ENCODE measurements at regions not wholly inside any gene's neighbourhood (a gene's known extent, or its start where the extent isn't known, plus 50 kb on each side); places are given as distances from the start of the nearest gene placed in this dataset.
"Not testable (repeated sequence)": the region's sequence is repeated elsewhere in the genome, so short reads cannot be mapped to it uniquely, and the experiment has no call there.

DNA sequence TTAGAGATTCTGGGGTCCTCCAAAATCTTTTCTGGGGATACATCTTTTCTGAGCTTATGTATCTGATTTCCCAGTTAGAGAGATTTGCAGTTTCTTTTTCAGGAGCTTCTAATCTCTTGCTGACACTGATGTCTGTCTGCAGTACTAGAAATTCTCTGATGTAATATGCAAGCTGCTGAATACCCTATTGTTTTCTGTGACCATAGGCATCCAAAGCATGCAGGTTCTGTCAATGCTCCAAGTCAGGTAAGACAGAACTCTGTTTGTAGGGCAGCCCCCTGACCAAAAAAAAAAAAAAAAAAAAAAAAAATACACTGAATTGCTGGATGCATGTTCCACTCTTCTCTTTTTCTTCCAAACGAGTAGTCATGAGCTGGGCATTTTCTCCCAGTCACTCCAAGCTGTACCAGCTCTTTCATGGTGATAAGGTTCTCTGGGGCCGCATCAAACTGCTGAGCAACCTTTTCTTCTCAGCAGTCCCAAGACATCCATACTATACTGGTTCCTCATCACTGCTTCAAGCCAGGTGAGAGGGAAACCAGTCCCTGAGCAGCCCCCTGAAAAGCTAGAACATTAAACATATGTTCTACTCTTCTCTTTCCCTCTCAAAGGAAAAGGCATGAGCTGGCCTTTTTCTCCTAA, 354.9 kb upstream of the ANKRD20A1 start:
- DNase-seq; H3K27me3 ChIP-seq; H3K4me3 ChIP-seq; H3K36me3 ChIP-seq (replicated peaks in 1 of 2; ENCODE audit: insufficient read depth in 1 of 2, low read depth in 2 of 2); H3K4me1 ChIP-seq; H3K9me3 ChIP-seq; H3K27ac ChIP-seq; intact Hi-C loops (cut with DNase I): not testable (repeated sequence)
- no CpG with 5 or more reads among the region's 2 CpGs for WGBS, 2 donors
- peak; percentile 81 for ATAC-seq

GRCh38 chr9:67492028-67492427, 366.7 kb upstream of the ANKRD20A1 start:
- H3K27ac ChIP-seq; intact Hi-C loops (cut with DNase I); H3K4me3 ChIP-seq; DNase-seq; H3K9me3 ChIP-seq; H3K36me3 ChIP-seq (replicated peaks in 1 of 2; ENCODE audit: insufficient read depth in 1 of 2, low read depth in 2 of 2); ATAC-seq; H3K27me3 ChIP-seq; H3K4me1 ChIP-seq: not testable (repeated sequence)

DNA sequence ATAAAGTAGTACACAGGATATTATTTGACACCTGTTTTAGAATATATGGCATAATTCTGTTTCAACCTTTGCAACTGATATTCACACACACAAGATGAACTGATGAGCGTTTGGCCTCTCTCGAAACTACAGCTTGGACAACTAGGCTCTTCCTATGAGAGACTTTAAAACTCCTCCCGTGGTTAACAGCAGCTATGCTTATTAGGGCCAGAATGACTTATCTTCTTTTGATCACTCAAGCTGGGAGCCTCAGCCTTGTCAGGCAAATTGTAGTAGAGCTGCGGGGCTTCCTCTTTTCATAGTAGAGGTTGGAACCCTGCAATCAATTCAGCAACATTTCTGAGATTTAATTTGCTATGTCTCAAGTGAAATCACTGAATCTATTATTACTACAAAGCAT, 381.3 kb upstream of the ANKRD20A1 start:
- intact Hi-C loops (cut with DNase I); H3K36me3 ChIP-seq (replicated peaks in 1 of 2; ENCODE audit: insufficient read depth in 1 of 2, low read depth in 2 of 2); DNase-seq; H3K9me3 ChIP-seq; H3K27me3 ChIP-seq; H3K4me1 ChIP-seq; ATAC-seq; H3K4me3 ChIP-seq; H3K27ac ChIP-seq: not testable (repeated sequence)
- 60% methylated on average over 1 of the region's 4 CpGs; no CpG with 5 or more reads in 1 of the 2 donors for WGBS, 2 donors

GRCh38 chr9:67470739-67471138, 388.0 kb upstream of the ANKRD20A1 start:
- H3K27ac ChIP-seq; H3K4me1 ChIP-seq; ATAC-seq; H3K36me3 ChIP-seq (replicated peaks in 1 of 2; ENCODE audit: insufficient read depth in 1 of 2, low read depth in 2 of 2); H3K27me3 ChIP-seq; DNase-seq; H3K9me3 ChIP-seq; H3K4me3 ChIP-seq; intact Hi-C loops (cut with DNase I): not testable (repeated sequence)
- WGBS, 2 donors, result no CpG with 5 or more reads among the region's 5 CpGs

DNA sequence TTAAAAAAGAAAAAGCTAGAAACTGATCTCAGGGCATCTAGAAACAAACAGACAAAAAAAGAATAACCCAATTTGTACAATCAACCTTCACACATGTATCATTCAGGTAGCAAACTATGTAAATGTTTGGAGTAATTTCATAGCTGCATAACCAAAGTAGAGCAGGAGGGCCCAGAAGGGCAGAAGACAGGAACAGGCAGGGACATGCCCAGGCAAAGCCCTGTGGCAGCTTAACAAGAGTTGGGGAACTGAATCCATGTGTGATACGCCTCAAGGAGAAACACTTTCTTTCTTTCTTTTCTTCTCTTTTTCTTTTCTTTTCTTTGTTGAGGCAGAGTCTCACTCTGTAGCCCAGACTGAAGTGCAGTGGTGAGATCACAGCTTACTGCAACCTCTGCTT, 390.4 kb upstream of the ANKRD20A1 start:
- H3K4me1 ChIP-seq; H3K4me3 ChIP-seq; H3K36me3 ChIP-seq (replicated peaks in 1 of 2; ENCODE audit: insufficient read depth in 1 of 2, low read depth in 2 of 2); DNase-seq; H3K27me3 ChIP-seq; H3K27ac ChIP-seq; intact Hi-C loops (cut with DNase I); H3K9me3 ChIP-seq; ATAC-seq: not testable (repeated sequence)
- whole genome bisulfite sequencing, 2 donors, result no CpG with 5 or more reads among the region's 1 CpG

DNA sequence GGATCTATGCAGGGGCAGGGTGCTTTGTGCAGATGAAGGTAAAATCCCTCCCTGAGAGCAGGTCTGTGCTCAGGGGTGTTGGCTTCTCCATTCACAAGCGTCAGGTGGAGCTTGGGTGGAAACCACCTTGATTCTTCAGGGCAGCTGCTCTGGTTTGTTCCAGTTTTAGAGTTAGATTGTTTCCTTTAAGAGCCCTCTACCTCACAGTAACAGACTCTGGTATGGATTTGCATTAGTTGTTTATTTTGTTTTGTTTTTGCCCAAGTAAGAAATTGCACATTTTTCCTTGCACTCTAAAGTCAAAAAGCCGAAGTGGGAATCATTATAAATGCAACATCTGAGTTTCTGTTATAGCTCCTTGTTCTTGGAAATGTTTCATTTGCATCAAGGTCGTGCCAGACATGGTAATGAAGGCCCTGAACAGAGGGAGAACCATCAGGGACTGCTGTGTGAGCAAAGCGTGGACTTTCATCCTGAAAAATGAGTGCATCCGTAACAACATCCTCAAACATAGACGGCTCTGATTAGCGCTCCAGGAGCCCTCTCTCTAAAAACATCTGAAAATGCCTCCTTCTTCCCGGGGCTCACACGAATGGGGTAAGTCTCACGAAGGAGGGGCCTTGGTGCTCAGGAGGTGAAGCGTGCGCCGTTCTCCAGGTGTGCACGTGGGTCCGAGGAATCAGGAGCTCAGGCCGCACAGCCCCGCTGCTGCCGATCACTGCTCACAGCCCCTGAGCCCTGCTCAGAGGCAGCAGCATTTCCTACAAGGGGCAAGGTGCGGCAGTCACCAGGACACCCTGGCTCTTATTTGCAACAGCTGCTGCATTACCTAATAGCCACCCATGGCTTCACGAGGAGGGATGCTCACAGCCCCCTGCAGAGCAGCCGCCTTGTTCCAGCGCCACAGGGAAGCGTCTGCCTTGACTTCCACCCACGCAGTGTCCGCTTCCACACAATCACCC, 396.7 kb upstream of the ANKRD20A1 start:
- H3K27ac ChIP-seq; H3K4me1 ChIP-seq; H3K4me3 ChIP-seq; H3K27me3 ChIP-seq; DNase-seq; H3K9me3 ChIP-seq; H3K36me3 ChIP-seq (replicated peaks in 1 of 2; ENCODE audit: insufficient read depth in 1 of 2, low read depth in 2 of 2); intact Hi-C loops (cut with DNase I); ATAC-seq: not testable (repeated sequence)
- no CpG with 5 or more reads among the region's 25 CpGs for WGBS, 2 donors

DNA sequence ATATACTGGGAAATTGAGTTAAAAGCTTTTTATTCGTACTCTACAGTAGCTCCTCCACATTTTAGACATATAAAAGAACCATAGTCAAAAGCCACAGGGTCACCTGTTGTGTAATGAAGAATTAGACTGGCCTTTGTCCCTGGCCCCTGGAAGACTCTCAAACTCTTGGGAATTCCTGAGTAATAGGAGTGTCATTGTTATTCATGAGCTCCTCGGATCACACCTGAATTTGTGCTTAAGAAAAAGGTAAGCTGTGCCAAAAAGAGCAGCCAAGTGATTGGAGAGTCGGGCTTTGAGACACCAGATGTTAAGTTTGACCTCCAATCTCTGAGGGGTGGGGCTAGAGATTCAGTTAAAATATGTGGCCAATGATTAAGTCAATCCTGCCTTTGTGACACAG, 405.8 kb upstream of the ANKRD20A1 start:
- WGBS, 2 donors, result no CpG with 5 or more reads among the region's 3 CpGs
- DNase-seq; H3K9me3 ChIP-seq; H3K4me3 ChIP-seq; H3K27me3 ChIP-seq; intact Hi-C loops (cut with DNase I); ATAC-seq; H3K36me3 ChIP-seq (replicated peaks in 1 of 2; ENCODE audit: insufficient read depth in 1 of 2, low read depth in 2 of 2); H3K27ac ChIP-seq; H3K4me1 ChIP-seq: not testable (repeated sequence)

GRCh38 chr9:67442313-67442712, 416.4 kb upstream of the ANKRD20A1 start:
- not testable (repeated sequence) for H3K27ac ChIP-seq

GRCh38 chr9:67437011-67437410, 421.7 kb upstream of the ANKRD20A1 start:
- H3K27ac ChIP-seq; H3K36me3 ChIP-seq (replicated peaks in 1 of 2; ENCODE audit: insufficient read depth in 1 of 2, low read depth in 2 of 2); H3K4me1 ChIP-seq; H3K27me3 ChIP-seq; H3K4me3 ChIP-seq; intact Hi-C loops (cut with DNase I); ATAC-seq; H3K9me3 ChIP-seq; DNase-seq: not testable (repeated sequence)
- 79 to 100% methylated on average over 1 of the region's 3 CpGs for WGBS, 2 donors

More at GRCh38 chr9:67442313-67442712, 416.4 kb upstream of the ANKRD20A1 start:
- H3K9me3 ChIP-seq; H3K36me3 ChIP-seq (replicated peaks in 1 of 2; ENCODE audit: insufficient read depth in 1 of 2, low read depth in 2 of 2); intact Hi-C loops (cut with DNase I); DNase-seq; H3K27me3 ChIP-seq; ATAC-seq; H3K4me1 ChIP-seq; H3K4me3 ChIP-seq: not testable (repeated sequence)
- no CpG with 5 or more reads among the region's 3 CpGs for WGBS, 2 donors

GRCh38 chr9:67424881-67425280, 432.5 kb upstream of the SPATA31A3 start:
- H3K4me1 ChIP-seq; H3K9me3 ChIP-seq; ATAC-seq; H3K4me3 ChIP-seq; DNase-seq; intact Hi-C loops (cut with DNase I); H3K27me3 ChIP-seq; H3K36me3 ChIP-seq (replicated peaks in 1 of 2; ENCODE audit: insufficient read depth in 1 of 2, low read depth in 2 of 2); H3K27ac ChIP-seq: not testable (repeated sequence)
- WGBS, 2 donors, result no CpG with 5 or more reads among the region's 4 CpGs

DNA sequence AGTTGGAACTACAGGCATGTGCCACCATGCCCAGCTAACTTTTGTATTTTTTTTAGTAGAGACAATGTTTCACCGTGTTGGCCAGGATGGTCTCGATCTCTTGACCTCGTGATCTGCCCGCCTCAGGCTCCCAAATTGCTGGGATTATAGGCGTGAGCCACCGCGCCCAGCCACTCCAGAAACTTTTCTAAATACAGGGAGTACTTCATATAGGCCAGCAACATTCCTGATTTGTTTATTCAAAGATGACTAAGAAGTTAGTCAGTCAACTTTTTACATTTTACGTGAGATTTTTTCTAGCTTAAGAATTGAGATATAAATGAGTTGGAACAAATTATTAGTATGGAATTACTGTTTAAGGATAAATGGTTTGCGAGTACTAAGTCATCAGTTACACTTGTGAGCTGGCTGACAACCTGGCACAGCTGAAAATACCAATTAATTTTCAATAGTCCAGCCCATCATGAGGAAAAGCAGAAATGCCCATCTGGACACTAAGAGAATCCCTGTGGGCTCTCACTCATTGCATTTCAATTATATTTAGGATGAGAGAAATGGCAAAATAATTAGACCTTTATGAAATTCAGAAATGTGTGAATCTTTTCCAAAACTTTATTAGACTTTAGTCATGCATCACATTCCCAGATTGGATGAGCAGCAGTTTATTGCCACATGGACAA, 430.8 kb upstream of the SPATA31A3 start:
- ATAC-seq; intact Hi-C loops (cut with DNase I): not testable (repeated sequence)

More for the DNA sequence above, 430.8 kb upstream of the SPATA31A3 start:
- WGBS, 2 donors, result 40 to 47% methylated on average over 1 of the region's 9 CpGs
- not testable (repeated sequence) for H3K9me3 ChIP-seq; H3K27me3 ChIP-seq; H3K36me3 ChIP-seq (replicated peaks in 1 of 2; ENCODE audit: insufficient read depth in 1 of 2, low read depth in 2 of 2); H3K27ac ChIP-seq; H3K4me1 ChIP-seq; DNase-seq; H3K4me3 ChIP-seq

Data from body of pancreas (tissue), 4 donors.